IMR-90 (cell line): ENCODE measurements at regions not wholly inside any gene's neighbourhood (a gene's known extent, or its start where the extent isn't known, plus 50 kb on each side); places are given as distances from the start of the nearest gene placed in this dataset.

Experiments used
- ATAC-seq: fragments of 200-7000 bp; cut with Tn5 transposase; 2 replicates; pipeline ENCODE4 v1.9.1; 2020; ENCODE audit warnings: low read depth, mild to moderate bottlenecking, moderate library complexity
- BruUV-seq: library from RNA; stranded (reverse); fragments of 400-500 nt; replicated peaks from 2 replicates; lab custom pipeline; 2021; lab: Mats Ljungman, UMichigan
- CTCF ChIA-PET: fragments of 300-600 bp; formaldehyde crosslinking; extraction: SDS; loops from one replicate; lab custom pipeline; 2021; ENCODE audit warnings: antibody characterized with exemption; lab: Yijun Ruan, JAX
- POLR2A ChIA-PET: fragments of 300-600 bp; sonication (Branson Sonifier 250); formaldehyde crosslinking; loops from one replicate; lab custom pipeline; 2022; ENCODE audit warnings: antibody characterized with exemption; ENCODE audit not compliant: unreplicated experiment; lab: Charles Lee
- DNase-seq: peaks from one replicate; pipeline ENCODE4 v3.0.0; 2013
- H2AFZ ChIP-seq: replicated peaks from 2 replicates; pipeline ENCODE3; 2013; ENCODE audit warnings: low read length, mild to moderate bottlenecking; ENCODE audit not compliant: poor library complexity
- H2AK5ac ChIP-seq: 2 replicates; pipeline ENCODE4 v1.6.1; 2013; ENCODE audit warnings: low read depth, low read length, inconsistent platforms
- H2AK9ac ChIP-seq: replicated peaks from 2 replicates; pipeline ENCODE3; 2013; ENCODE audit warnings: mild to moderate bottlenecking, low read depth, low read length, moderate library complexity; ENCODE audit not compliant: poor library complexity
- H2BK120ac ChIP-seq: 2 replicates; pipeline ENCODE4 v1.6.1; 2013; ENCODE audit warnings: low read depth, low read length, inconsistent platforms
- H2BK15ac ChIP-seq: 3 replicates; pipeline ENCODE4 v1.6.1; 2013; ENCODE audit warnings: low read depth, low read length, inconsistent platforms
- H2BK20ac ChIP-seq: 2 replicates; pipeline ENCODE4 v1.6.1; 2013; ENCODE audit warnings: low read depth, mild to moderate bottlenecking, inconsistent platforms, low read length, moderate library complexity
- H2BK5ac ChIP-seq: 2 replicates; pipeline ENCODE4 v1.6.1; 2013; ENCODE audit warnings: mild to moderate bottlenecking, low read depth, low read length, inconsistent platforms; ENCODE audit not compliant: poor library complexity, severe bottlenecking
- H3K14ac ChIP-seq: replicated peaks from 2 replicates; pipeline ENCODE4 v1.6.1; 2013; ENCODE audit warnings: low read depth, low read length, inconsistent platforms
- H3K18ac ChIP-seq: 2 replicates; pipeline ENCODE4 v1.6.1; 2013; ENCODE audit warnings: low read depth, low read length, control low read depth
- H3K23ac ChIP-seq: 2 replicates; pipeline ENCODE4 v1.6.1; 2013; ENCODE audit warnings: low read depth, low read length, inconsistent platforms
- H3K27ac ChIP-seq: 2 replicates; pipeline ENCODE4 v1.5.1; 2013; ENCODE audit warnings: mild to moderate bottlenecking, control low read depth, low read length; ENCODE audit not compliant: insufficient read depth
- H3K27me3 ChIP-seq: 2 replicates; pipeline ENCODE4 v1.6.1; 2013; ENCODE audit warnings: low read length; ENCODE audit not compliant: control insufficient read depth, insufficient read depth
- H3K36me3 ChIP-seq: 2 replicates; pipeline ENCODE4 v1.6.1; 2013; ENCODE audit warnings: low read length, mixed read lengths; ENCODE audit not compliant: control insufficient read depth, insufficient read depth
- H3K4ac ChIP-seq: 2 replicates; pipeline ENCODE4 v1.6.1; 2013; ENCODE audit warnings: low read depth, low read length, inconsistent platforms
- H3K4me1 ChIP-seq: 2 replicates; pipeline ENCODE4 v1.6.1; 2013; ENCODE audit warnings: low read length, mixed read lengths; ENCODE audit not compliant: control insufficient read depth, insufficient read depth
- H3K4me2 ChIP-seq: 2 replicates; pipeline ENCODE4 v1.6.1; 2013; ENCODE audit warnings: low read depth, mild to moderate bottlenecking, control low read depth, low read length, moderate library complexity
- H3K4me3 ChIP-seq: 2 replicates; pipeline ENCODE4 v1.5.1; 2013; ENCODE audit warnings: low read depth, mild to moderate bottlenecking, control low read depth, low read length, moderate library complexity; ENCODE audit not compliant: insufficient read depth
- H3K56ac ChIP-seq: 2 replicates; pipeline ENCODE4 v1.6.1; 2013; ENCODE audit warnings: low read length, inconsistent platforms; ENCODE audit not compliant: insufficient read depth; ENCODE audit errors: extremely low read depth
- H3K79me1 ChIP-seq, 2 experiments: 2 replicates each; pipeline ENCODE4 v1.6.1; 2013; ENCODE audit warnings: low read length in 2 of 2, inconsistent platforms in 1 of 2, low read depth in 1 of 2
- H3K9ac ChIP-seq: 2 replicates; pipeline ENCODE4 v1.6.1; 2013; ENCODE audit warnings: low read depth, low read length, control low read depth
- H3K9me1 ChIP-seq: 2 replicates; pipeline ENCODE4 v1.6.1; 2013; ENCODE audit warnings: low read length, inconsistent platforms; ENCODE audit not compliant: insufficient read depth
- H3K9me3 ChIP-seq: 2 replicates; pipeline ENCODE4 v1.6.1; 2013; ENCODE audit warnings: low read length; ENCODE audit not compliant: control insufficient read depth, insufficient read depth
- H4K20me1 ChIP-seq: 2 replicates; pipeline ENCODE4 v1.6.1; 2013; ENCODE audit warnings: low read length, inconsistent platforms; ENCODE audit not compliant: insufficient read depth
- H4K5ac ChIP-seq: 2 replicates; pipeline ENCODE4 v1.6.1; 2013; ENCODE audit warnings: mild to moderate bottlenecking, low read depth, low read length, control low read depth
- H4K8ac ChIP-seq, 2 experiments: 2 replicates each; pipeline ENCODE4 v1.6.1; 2013; ENCODE audit warnings: low read depth in 2 of 2, low read length in 2 of 2, control low read depth in 1 of 2, inconsistent platforms in 1 of 2
- H4K91ac ChIP-seq: 2 replicates; pipeline ENCODE4 v1.6.1; 2013; ENCODE audit warnings: low read depth, low read length, inconsistent platforms; ENCODE audit not compliant: insufficient read depth
- BHLHE40 ChIP-seq: fragments of 150-350 bp; IDR thresholded peaks from 2 replicates; pipeline ENCODE4 v1.6.1; 2016; ENCODE audit warnings: mild to moderate bottlenecking, low read depth, low read length
- CEBPB ChIP-seq: IDR thresholded peaks from 2 replicates; pipeline ENCODE4 v1.6.1; 2012; ENCODE audit warnings: low read depth, low read length, improper control_type of control experiment
- CHD1 ChIP-seq: IDR thresholded peaks from 2 replicates; pipeline ENCODE4 v1.6.1; 2012; ENCODE audit warnings: low read depth, low read length, improper control_type of control experiment
- ELK1 ChIP-seq: fragments of 150-350 bp; IDR thresholded peaks from 2 replicates; pipeline ENCODE4 v1.6.1; 2016; ENCODE audit warnings: low read depth, mild to moderate bottlenecking, low read length, moderate library complexity, borderline replicate concordance
- FOS ChIP-seq: fragments of 150-350 bp; IDR thresholded peaks from 2 replicates; pipeline ENCODE4 v1.6.1; 2016; ENCODE audit warnings: low read depth, low read length
- MAFK ChIP-seq: IDR thresholded peaks from 2 replicates; pipeline ENCODE4 v1.6.1; 2012; ENCODE audit warnings: low read depth, low read length, improper control_type of control experiment
- MAZ ChIP-seq: IDR thresholded peaks from 2 replicates; pipeline ENCODE4 v1.6.1; 2012; ENCODE audit warnings: low read depth, mild to moderate bottlenecking, low read length, improper control_type of control experiment, moderate library complexity, borderline replicate concordance
- MXI1 ChIP-seq: IDR thresholded peaks from 2 replicates; pipeline ENCODE4 v1.6.1; 2012; ENCODE audit warnings: low read depth, mild to moderate bottlenecking, low read length, moderate library complexity, borderline replicate concordance
- NFE2L2 ChIP-seq: fragments of 150-350 bp; IDR thresholded peaks from 2 replicates; pipeline ENCODE4 v1.6.1; 2016; ENCODE audit warnings: low read depth, mild to moderate bottlenecking, low read length
- POLR2A ChIP-seq: IDR thresholded peaks from 2 replicates; pipeline ENCODE4 v1.6.1; 2012; ENCODE audit warnings: mild to moderate bottlenecking, low read depth, low read length
- RAD21 ChIP-seq: IDR thresholded peaks from 2 replicates; pipeline ENCODE4 v1.6.1; 2012; ENCODE audit warnings: low read length, improper control_type of control experiment
- RCOR1 ChIP-seq: IDR thresholded peaks from 2 replicates; pipeline ENCODE4 v1.6.1; 2012; ENCODE audit warnings: mild to moderate bottlenecking, low read length, improper control_type of control experiment; ENCODE audit not compliant: insufficient replicate concordance
- RFX5 ChIP-seq: IDR thresholded peaks from 2 replicates; pipeline ENCODE4 v1.8.0; 2012; ENCODE audit warnings: low read depth, mild to moderate bottlenecking, low read length, moderate library complexity
- SMC3 ChIP-seq: fragments of 150-350 bp; IDR thresholded peaks from 2 replicates; pipeline ENCODE4 v1.6.1; 2016; ENCODE audit warnings: low read depth, mild to moderate bottlenecking, antibody characterized with exemption, low read length, moderate library complexity
- USF2 ChIP-seq: fragments of 150-350 bp; IDR thresholded peaks from 2 replicates; pipeline ENCODE4 v1.6.1; 2017; ENCODE audit warnings: mild to moderate bottlenecking, antibody characterized with exemption, low read length, low read depth
- WGBS, 2 experiments: methylation state at CpG; one replicate each; pipeline versions ENCODE4 v1.1.5 to v1.1.7; 2013; ENCODE audit warnings: missing lambda C conversion rate in 2 of 2; ENCODE audit not compliant: insufficient read length in 1 of 2; ENCODE audit errors: extremely low coverage in 2 of 2; 5-methylcytosine and 5-hydroxymethylcytosine counted together
- dilution Hi-C: fragments of 300-500 bp; cut with HindIII; formaldehyde crosslinking; loops from one replicate; pipeline ENCODE4 v1.14.3; 2018; ENCODE audit warnings: low sequenced_read_pairs; ENCODE audit not compliant: unreplicated experiment
- in situ Hi-C: fragments of 300-500 bp; cut with MboI; formaldehyde crosslinking; loops from 3 replicates; pipeline ENCODE4 v1.14.3; 2019; ENCODE audit warnings: low sequenced_read_pairs, inconsistent platforms, mixed read lengths
- intact Hi-C: fragments of 100-400 bp; cut with micrococcal nuclease; formaldehyde crosslinking; loops from 2 replicates; pipeline ENCODE4 v1.10.0; 2022
- TF ChIP-seq, protein P1 (sequence below): conservative IDR thresholded peaks from 2 replicates; pipeline ENCODE4 v1.5.1; 2012; ENCODE audit warnings: mild to moderate bottlenecking, low read depth, low read length, improper control_type of control experiment

GRCh38 chr3:65303431-65303830 is 615.6 kb upstream of the ADAMTS9 start:
- ATAC-seq, result no peak

More at GRCh38 chr3:65303431-65303830, 615.6 kb upstream of the ADAMTS9 start:
- Histone ChIP-seq H3K79me1 (no peaks in the 10 kb centered on the region), H4K91ac (no peak overlapping the region), H2AFZ (no peak overlapping the region), H3K4me2 (no peak overlapping the region), H2AK5ac (no peak overlapping the region), H3K9me1 (no peaks in the 10 kb centered on the region), H3K9me3 (no peaks in the 10 kb centered on the region), H3K4me3 (no peak overlapping the region), H2BK120ac (no peak overlapping the region), H2AK9ac (no peak overlapping the region), H4K5ac (no peak overlapping the region), H3K27me3 (peaks cover 6% of the 10 kb centered on the region), H4K8ac (no peak overlapping the region), H2BK15ac (no peak overlapping the region), H3K27ac (no peak overlapping the region), H3K18ac (no peak overlapping the region), H3K36me3 (no peaks in the 10 kb centered on the region), H3K23ac (no peak overlapping the region), H3K56ac (no peak overlapping the region), H3K9ac (no peak overlapping the region), H3K14ac (no peak overlapping the region), H2BK20ac (no peak overlapping the region), H3K4me1 (no peaks in the 10 kb centered on the region), H4K20me1 (no peaks in the 10 kb centered on the region), H2BK5ac (no peak overlapping the region), H3K4ac (no peak overlapping the region)
- no peak for DNase-seq
- no CpG with 5 or more reads among the region's 6 CpGs for WGBS, 2 experiments
- dilution Hi-C loops, result no loop called here
- TF ChIP-seq ELK1 (no peak), CHD1 (no peak), NFE2L2 (no peak), MAFK (no peak), MXI1 (no peak), FOS (no peak), RAD21 (no peak), MAZ (no peak), POLR2A (no peak), USF2 (no peak), RFX5 (no peak), CEBPB (no peak), SMC3 (no peak), BHLHE40 (no peak), RCOR1 (no peak)
- TF ChIP-seq, protein P1, sequence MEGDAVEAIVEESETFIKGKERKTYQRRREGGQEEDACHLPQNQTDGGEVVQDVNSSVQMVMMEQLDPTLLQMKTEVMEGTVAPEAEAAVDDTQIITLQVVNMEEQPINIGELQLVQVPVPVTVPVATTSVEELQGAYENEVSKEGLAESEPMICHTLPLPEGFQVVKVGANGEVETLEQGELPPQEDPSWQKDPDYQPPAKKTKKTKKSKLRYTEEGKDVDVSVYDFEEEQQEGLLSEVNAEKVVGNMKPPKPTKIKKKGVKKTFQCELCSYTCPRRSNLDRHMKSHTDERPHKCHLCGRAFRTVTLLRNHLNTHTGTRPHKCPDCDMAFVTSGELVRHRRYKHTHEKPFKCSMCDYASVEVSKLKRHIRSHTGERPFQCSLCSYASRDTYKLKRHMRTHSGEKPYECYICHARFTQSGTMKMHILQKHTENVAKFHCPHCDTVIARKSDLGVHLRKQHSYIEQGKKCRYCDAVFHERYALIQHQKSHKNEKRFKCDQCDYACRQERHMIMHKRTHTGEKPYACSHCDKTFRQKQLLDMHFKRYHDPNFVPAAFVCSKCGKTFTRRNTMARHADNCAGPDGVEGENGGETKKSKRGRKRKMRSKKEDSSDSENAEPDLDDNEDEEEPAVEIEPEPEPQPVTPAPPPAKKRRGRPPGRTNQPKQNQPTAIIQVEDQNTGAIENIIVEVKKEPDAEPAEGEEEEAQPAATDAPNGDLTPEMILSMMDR, result no peak
- in situ Hi-C loops, result no loop called here
- intact Hi-C loops, result no loop called here
- BruUV-seq, result no TSS peak
- ChIA-PET POLR2A (no interaction called here), CTCF (no interaction called here)
